Keratinocyte (primary cell): ENCODE measurements at regions not wholly inside any gene's neighbourhood (a gene's known extent, or its start where the extent isn't known, plus 50 kb on each side); places are given as distances from the start of the nearest gene placed in this dataset.

Source experiments
- DNase-seq: peaks from one replicate; pipeline ENCODE4 v3.0.0-alpha.2; 2011; ENCODE audit warnings: low read depth, missing footprints, low spot score
- FAIRE-seq: peaks from 2 replicates; lab custom pipeline; 2011; peaks lifted over from hg19 to GRCh38; lab: Jason Lieb, UNC
- H2AFZ ChIP-seq: 2 replicates; pipeline ENCODE4 v1.6.0; 2012; ENCODE audit warnings: low read length, control low read depth, inconsistent platforms; ENCODE audit not compliant: control insufficient read depth
- H3K27ac ChIP-seq: 2 replicates; pipeline ENCODE4 v1.5.1; 2011; ENCODE audit warnings: low read length; ENCODE audit not compliant: control insufficient read depth, insufficient read depth
- H3K27me3 ChIP-seq: 3 replicates; pipeline ENCODE4 v1.6.0; 2011; ENCODE audit warnings: low read length; ENCODE audit not compliant: control insufficient read depth, insufficient read depth; ENCODE audit errors: extremely low read depth
- H3K36me3 ChIP-seq, 2 experiments: 2 replicates in 1 of 2; 3 replicates in 1 of 2; pipeline ENCODE4 v1.5.1; 2011; ENCODE audit warnings: low read length in 2 of 2, mild to moderate bottlenecking in 1 of 2; ENCODE audit not compliant: control insufficient read depth in 2 of 2, insufficient read depth in 2 of 2; ENCODE audit errors: extremely low read depth in 1 of 2
- H3K4me1 ChIP-seq: 3 replicates; pipeline ENCODE4 v1.5.1; 2011; ENCODE audit warnings: low read length; ENCODE audit not compliant: control insufficient read depth, insufficient read depth; ENCODE audit errors: extremely low read depth
- H3K4me2 ChIP-seq: 3 replicates; pipeline ENCODE4 v1.6.0; 2011; ENCODE audit warnings: low read depth, low read length; ENCODE audit not compliant: control insufficient read depth, insufficient read depth; ENCODE audit errors: extremely low read depth
- H3K4me3 ChIP-seq, 3 experiments: fragments of 200-600 bp in 1 of 3; sonication (generic) in 1 of 3; 2 replicates in 2 of 3; 3 replicates in 1 of 3; pipeline ENCODE4 v1.5.1; 2011 to 2016; ENCODE audit warnings: low read length in 3 of 3, mild to moderate bottlenecking in 3 of 3, control low read depth in 2 of 3, inconsistent platforms in 1 of 3, low read depth in 1 of 3, mixed read lengths in 1 of 3, mixed run types in 1 of 3, moderate library complexity in 1 of 3; ENCODE audit not compliant: control insufficient read depth in 2 of 3, insufficient read depth in 2 of 3; ENCODE audit errors: extremely low read depth in 1 of 3
- H3K79me2 ChIP-seq: 2 replicates; pipeline ENCODE4 v1.6.0; 2012; ENCODE audit warnings: low read length; ENCODE audit not compliant: control insufficient read depth, insufficient read depth
- H3K9ac ChIP-seq: 3 replicates; pipeline ENCODE4 v1.6.0; 2011; ENCODE audit warnings: low read length; ENCODE audit not compliant: control insufficient read depth, insufficient read depth; ENCODE audit errors: extremely low read depth
- H3K9me1 ChIP-seq: 3 replicates; pipeline ENCODE4 v1.6.0; 2011; ENCODE audit warnings: low read length; ENCODE audit not compliant: control insufficient read depth, insufficient read depth; ENCODE audit errors: extremely low read depth
- H3K9me3 ChIP-seq: 2 replicates; pipeline ENCODE4 v1.5.1; 2012; ENCODE audit warnings: low read depth, low read length; ENCODE audit not compliant: control insufficient read depth
- H4K20me1 ChIP-seq: 3 replicates; pipeline ENCODE4 v1.6.0; 2011; ENCODE audit warnings: low read length; ENCODE audit not compliant: control insufficient read depth, insufficient read depth; ENCODE audit errors: extremely low read depth
- CTCF ChIP-seq, 3 experiments: IDR thresholded peaks in 1 of 3; conservative IDR thresholded peaks in 1 of 3; optimal IDR thresholded peaks in 1 of 3; 2 replicates in 2 of 3; 3 replicates in 1 of 3; pipeline versions ENCODE3 to v1.5.1; 2011; ENCODE audit warnings: low read length in 3 of 3, mild to moderate bottlenecking in 3 of 3, moderate library complexity in 2 of 3, control low read depth in 1 of 3, inconsistent platforms in 1 of 3; ENCODE audit not compliant: insufficient read depth in 2 of 3; ENCODE audit errors: extremely low read depth in 1 of 3
- EZH2 ChIP-seq: IDR thresholded peaks from one replicate; pipeline ENCODE4 v1.6.1; 2012; ENCODE audit warnings: inconsistent platforms, mild to moderate bottlenecking, low read length, moderate library complexity
- dilution Hi-C: fragments of 300-500 bp; cut with MboI; formaldehyde crosslinking; loops from one replicate; pipeline ENCODE4 v1.7.0; 2020; ENCODE audit warnings: low sequenced_read_pairs; ENCODE audit not compliant: extremely low pct_ligation_motif_present

- Histone ChIP-seq H3K4me2 (no peak overlapping the region), H3K4me1 (no peaks in the 10 kb centered on the region), H3K27me3 (no peaks in the 10 kb centered on the region), H3K27ac (no peak overlapping the region), H3K79me2 (no peaks in the 10 kb centered on the region), H3K4me3 (no peak overlapping the region), H4K20me1 (no peaks in the 10 kb centered on the region), H3K9ac (no peak overlapping the region), H3K9me3 (no peaks in the 10 kb centered on the region), H3K9me1 (no peaks in the 10 kb centered on the region), H3K36me3 (no peaks in the 10 kb centered on the region), H2AFZ (no peak overlapping the region)
- FAIRE-seq (no peak), DNase-seq (no peak)
- TF ChIP-seq EZH2, result no peak
- no peak for TF ChIP-seq CTCF (optimal IDR thresholded peaks at IDR 0.05 in 1 of 3, IDR thresholded peaks at IDR 0.05 in 1 of 3, conservative IDR thresholded peaks at IDR 0.05 in 1 of 3; ENCODE audit: extremely low read depth in 1 of 3, insufficient read depth in 2 of 3, low read length in 3 of 3)
- dilution Hi-C loops, result no loop called here
Observed at GRCh38 chr11:28919194-28919593, 811.0 kb downstream of the METTL15 start.

GRCh38 chr11:28913883-28914282 is 805.7 kb downstream of the METTL15 start:
- H3K9ac ChIP-seq, result no peak overlapping the region
- TF ChIP-seq EZH2, result no peak
- no peak for TF ChIP-seq CTCF (optimal IDR thresholded peaks at IDR 0.05 in 1 of 3, IDR thresholded peaks at IDR 0.05 in 1 of 3, conservative IDR thresholded peaks at IDR 0.05 in 1 of 3; ENCODE audit: extremely low read depth in 1 of 3, insufficient read depth in 2 of 3, low read length in 3 of 3)
- H3K27me3 ChIP-seq, result no peaks in the 10 kb centered on the region
- FAIRE-seq (no peak), DNase-seq (no peak)
- no peaks in the 10 kb centered on the region for H3K36me3 ChIP-seq
- H4K20me1 ChIP-seq, result no peaks in the 10 kb centered on the region
- H3K9me1 ChIP-seq, result no peaks in the 10 kb centered on the region
- H3K4me1 ChIP-seq, result no peaks in the 10 kb centered on the region
- H3K27ac ChIP-seq, result no peak overlapping the region
- no peaks in the 10 kb centered on the region for H3K9me3 ChIP-seq
- no peak overlapping the region for H3K4me2 ChIP-seq
- no peak overlapping the region for H3K4me3 ChIP-seq
- no peak overlapping the region for H2AFZ ChIP-seq
- dilution Hi-C loops, result no loop called here
- no peaks in the 10 kb centered on the region for H3K79me2 ChIP-seq
